ENCODE measurements at regions not wholly inside any gene's neighbourhood (a gene's known extent, or its start where the extent isn't known, plus 50 kb on each side); places are given as distances from the start of the nearest gene placed in this dataset.

GRCh38 chr1:5444396-5444795, 547.8 kb downstream of the NPHP4 start:
- TF ChIP-seq, protein P1, sequence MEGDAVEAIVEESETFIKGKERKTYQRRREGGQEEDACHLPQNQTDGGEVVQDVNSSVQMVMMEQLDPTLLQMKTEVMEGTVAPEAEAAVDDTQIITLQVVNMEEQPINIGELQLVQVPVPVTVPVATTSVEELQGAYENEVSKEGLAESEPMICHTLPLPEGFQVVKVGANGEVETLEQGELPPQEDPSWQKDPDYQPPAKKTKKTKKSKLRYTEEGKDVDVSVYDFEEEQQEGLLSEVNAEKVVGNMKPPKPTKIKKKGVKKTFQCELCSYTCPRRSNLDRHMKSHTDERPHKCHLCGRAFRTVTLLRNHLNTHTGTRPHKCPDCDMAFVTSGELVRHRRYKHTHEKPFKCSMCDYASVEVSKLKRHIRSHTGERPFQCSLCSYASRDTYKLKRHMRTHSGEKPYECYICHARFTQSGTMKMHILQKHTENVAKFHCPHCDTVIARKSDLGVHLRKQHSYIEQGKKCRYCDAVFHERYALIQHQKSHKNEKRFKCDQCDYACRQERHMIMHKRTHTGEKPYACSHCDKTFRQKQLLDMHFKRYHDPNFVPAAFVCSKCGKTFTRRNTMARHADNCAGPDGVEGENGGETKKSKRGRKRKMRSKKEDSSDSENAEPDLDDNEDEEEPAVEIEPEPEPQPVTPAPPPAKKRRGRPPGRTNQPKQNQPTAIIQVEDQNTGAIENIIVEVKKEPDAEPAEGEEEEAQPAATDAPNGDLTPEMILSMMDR (IDR thresholded peaks at IDR 0.05; ENCODE audit: low read depth, low read length, missing control alignments) = no peak
- no peak overlapping the region for H3K4me3 ChIP-seq (ENCODE audit: low read depth, low read length)
- no peak for DNase-seq (ENCODE audit: low read depth)

- TF ChIP-seq, protein P1 (IDR thresholded peaks at IDR 0.05; ENCODE audit: low read depth, low read length, missing control alignments) = no peak
- DNase-seq (ENCODE audit: low read depth) = no peak
- no peak overlapping the region for H3K4me3 ChIP-seq (ENCODE audit: low read depth, low read length)
Observed at GRCh38 chr1:5436808-5437207, 555.4 kb downstream of the NPHP4 start.

DNA sequence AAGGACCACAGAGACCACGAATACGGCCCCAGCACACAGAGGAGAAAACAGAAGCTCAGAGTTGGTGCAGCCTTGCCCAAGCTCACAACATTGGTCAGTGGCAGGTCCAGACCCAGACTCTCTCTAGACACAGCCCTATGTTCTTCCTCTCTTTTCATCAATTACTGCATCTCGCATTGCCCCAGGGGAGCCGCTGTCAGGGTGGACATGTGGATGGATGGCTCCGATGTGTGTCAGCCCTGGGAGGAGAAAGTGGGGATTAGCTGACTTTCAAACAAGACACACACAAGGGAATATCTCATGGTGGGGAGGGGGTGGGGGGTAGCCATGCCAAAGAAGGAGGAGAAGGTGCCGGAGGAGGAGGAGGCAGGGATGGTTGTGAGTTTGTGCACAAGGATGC, 556.8 kb downstream of the NPHP4 start:
- TF ChIP-seq, protein P1 (IDR thresholded peaks at IDR 0.05; ENCODE audit: low read depth, low read length, missing control alignments) = no peak
- H3K4me3 ChIP-seq (ENCODE audit: low read depth, low read length) = no peak overlapping the region
- DNase-seq (ENCODE audit: low read depth) = no peak

DNA sequence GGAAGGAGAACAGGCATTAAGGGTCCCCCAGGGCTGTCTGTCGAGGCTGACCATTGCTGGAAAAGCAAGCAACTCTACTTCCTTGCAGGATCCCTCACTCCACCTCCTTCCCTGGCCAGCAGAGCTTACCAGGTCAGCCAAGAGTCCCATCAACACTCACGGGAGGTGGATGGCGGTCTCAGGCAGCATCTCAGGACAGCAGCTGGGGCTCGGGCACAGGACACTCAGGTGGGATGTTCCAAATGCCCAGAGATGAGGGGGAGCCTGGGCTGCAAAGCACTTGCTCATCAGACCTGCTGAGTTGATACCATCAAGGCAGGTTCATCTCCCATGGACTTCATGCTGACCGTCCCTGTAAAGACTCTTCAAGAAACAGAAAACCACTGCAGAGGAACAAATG, 559.8 kb downstream of the NPHP4 start:
- no peak for DNase-seq (ENCODE audit: low read depth)
- H3K4me3 ChIP-seq (ENCODE audit: low read depth, low read length) = no peak overlapping the region
- TF ChIP-seq, protein P1 (IDR thresholded peaks at IDR 0.05; ENCODE audit: low read depth, low read length, missing control alignments) = no peak

DNA sequence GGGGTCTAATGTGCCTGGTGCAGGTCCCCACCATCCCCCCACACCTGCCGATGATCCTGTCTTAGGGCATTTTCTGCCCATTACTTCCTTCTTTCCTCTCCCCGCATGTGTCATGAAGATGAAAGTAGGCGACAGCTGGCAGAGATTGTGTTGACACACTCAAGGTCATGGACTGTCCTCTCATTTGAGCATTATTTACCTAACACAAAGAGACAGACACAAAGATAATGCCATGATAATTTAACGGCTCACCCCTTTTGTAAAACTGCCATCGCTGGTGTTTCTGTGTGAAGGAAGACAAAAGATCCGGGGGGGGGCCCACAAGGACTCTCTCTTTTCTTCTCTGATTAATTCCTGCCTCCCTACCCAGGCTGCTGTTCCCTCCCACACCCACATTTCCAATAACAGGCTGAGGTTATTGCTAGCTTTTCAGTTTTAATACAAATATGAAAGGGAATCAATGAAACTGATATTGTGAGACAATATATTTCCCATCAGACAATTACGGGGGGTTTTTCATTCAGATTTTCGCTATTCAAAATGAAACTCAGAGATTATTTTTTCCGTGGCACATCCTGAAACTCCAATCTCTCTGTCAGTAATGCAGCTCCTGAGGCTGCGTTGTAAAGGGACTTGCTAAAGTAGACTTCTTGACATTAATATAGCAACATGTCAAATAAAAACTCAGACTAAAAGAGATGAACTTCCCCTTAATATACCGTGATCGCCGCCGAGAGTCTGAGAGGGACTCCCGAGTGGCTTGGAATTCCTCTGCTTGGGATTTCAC, 561.1 kb downstream of the NPHP4 start:
- H3K4me3 ChIP-seq (ENCODE audit: low read depth, low read length) = no peak overlapping the region

DNA sequence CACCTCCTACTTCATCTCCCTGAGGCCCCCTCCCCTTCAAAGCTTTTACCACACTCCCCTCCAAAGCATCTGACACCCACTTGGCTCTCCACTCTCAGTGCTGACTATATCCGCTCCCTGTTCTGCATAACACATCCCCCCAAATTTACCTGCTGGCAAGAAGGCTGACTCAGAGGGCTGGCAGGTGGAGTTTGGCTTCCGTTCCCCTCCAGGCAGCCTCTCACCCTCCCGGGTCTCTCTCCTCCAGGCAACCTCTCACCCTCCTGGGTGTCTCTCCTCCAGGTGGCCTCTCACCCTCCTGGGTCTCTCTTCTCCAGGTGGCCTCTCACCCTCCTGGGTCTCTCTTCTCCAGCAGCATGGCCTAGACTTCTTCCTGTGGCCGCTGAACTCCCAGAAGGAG, 562.1 kb downstream of the NPHP4 start:
- H3K4me3 ChIP-seq (ENCODE audit: low read depth, low read length) = no peak overlapping the region
- TF ChIP-seq, protein P1 (IDR thresholded peaks at IDR 0.05; ENCODE audit: low read depth, low read length, missing control alignments) = no peak
- DNase-seq (ENCODE audit: low read depth) = no peak

More for the DNA sequence above, 561.1 kb downstream of the NPHP4 start:
- no peak for DNase-seq (ENCODE audit: low read depth)
- TF ChIP-seq, protein P1 (IDR thresholded peaks at IDR 0.05; ENCODE audit: low read depth, low read length, missing control alignments) = no peak

DNA sequence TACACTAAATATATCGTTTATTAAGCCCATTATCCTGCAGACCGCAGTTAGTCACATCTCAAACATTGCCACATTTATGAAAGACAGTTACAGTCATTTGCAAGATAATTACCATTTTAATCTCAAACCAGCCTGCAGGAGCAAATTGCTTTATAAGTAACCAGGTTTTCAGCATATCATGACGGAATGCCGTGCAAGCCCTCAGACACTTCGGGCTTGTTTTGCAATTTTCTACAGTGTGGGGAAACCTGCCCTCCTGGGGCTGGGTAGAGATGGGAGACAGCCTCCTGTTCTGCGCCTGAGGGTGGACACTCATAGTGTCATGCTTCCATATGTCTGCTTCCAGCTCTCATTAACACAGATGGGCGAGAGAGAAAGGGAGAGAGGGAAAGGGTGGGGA, 563.9 kb downstream of the NPHP4 start:
- TF ChIP-seq, protein P1 (IDR thresholded peaks at IDR 0.05; ENCODE audit: low read depth, low read length, missing control alignments) = no peak
- H3K4me3 ChIP-seq (ENCODE audit: low read depth, low read length) = no peak overlapping the region
- DNase-seq (ENCODE audit: low read depth) = no peak

Measured in GM12864 (cell line).